ENCODE measurements at regions not wholly inside any gene's neighbourhood (a gene's known extent, or its start where the extent isn't known, plus 50 kb on each side); places are given as distances from the start of the nearest gene placed in this dataset.

DNA sequence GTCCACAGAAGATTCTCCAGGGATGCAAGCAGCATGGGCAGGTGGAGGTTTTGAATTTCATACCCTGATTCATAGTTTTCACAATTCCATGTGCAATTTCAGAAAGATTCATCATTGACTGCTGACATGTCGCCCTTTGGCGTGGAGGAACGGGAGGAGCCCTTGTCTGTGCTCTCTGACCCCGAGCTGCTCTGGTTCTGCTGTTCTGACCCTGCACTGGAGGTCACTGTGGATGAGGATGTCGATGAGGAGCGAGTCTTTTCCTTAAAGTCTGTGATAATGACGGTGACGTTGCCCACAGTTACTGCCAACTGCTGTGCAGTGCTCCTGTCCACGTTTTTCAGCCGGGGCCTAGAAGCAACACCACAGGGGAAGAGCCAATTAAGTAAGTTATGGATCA, 470.0 kb downstream of the SHQ1 start:
- CTCF ChIA-PET = no interaction called here
- no peak overlapping the region for H3K4me2 ChIP-seq
- no peaks in the 10 kb centered on the region for H3F3A ChIP-seq (replicated peaks; ENCODE audit: insufficient read depth)
- WGBS (ENCODE audit: low lambda C conversion rate) = 98% methylated on average over 10 of the region's 10 CpGs
- H3K27me3 ChIP-seq (ENCODE audit: insufficient read depth) = no peaks in the 10 kb centered on the region
- H2AFZ ChIP-seq (ENCODE audit: low read depth) = no peak overlapping the region
- no peak overlapping the region for H3K27ac ChIP-seq (ENCODE audit: low read depth in 2 of 2, low read length in 1 of 2)
- H3K9me3 ChIP-seq = no peaks in the 10 kb centered on the region
- no peak for TF ChIP-seq TAF1 (IDR thresholded peaks at IDR 0.05; ENCODE audit: borderline replicate concordance, low read depth, low read length)
- TF ChIP-seq, protein P1, sequence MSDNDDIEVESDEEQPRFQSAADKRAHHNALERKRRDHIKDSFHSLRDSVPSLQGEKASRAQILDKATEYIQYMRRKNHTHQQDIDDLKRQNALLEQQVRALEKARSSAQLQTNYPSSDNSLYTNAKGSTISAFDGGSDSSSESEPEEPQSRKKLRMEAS (IDR thresholded peaks at IDR 0.05; ENCODE audit: low read depth) = no peak
- TF ChIP-seq GABPA (IDR thresholded peaks at IDR 0.05; ENCODE audit: low read depth) = no peak
- TF ChIP-seq NFIC (IDR thresholded peaks at IDR 0.05; ENCODE audit: borderline replicate concordance) = no peak
- no peak for TF ChIP-seq NRF1 (IDR thresholded peaks at IDR 0.05; ENCODE audit: low read depth, low read length)
- no peak for TF ChIP-seq CHD2 (IDR thresholded peaks at IDR 0.05; ENCODE audit: low read length, partially characterized antibody)
- TF ChIP-seq, protein P2, sequence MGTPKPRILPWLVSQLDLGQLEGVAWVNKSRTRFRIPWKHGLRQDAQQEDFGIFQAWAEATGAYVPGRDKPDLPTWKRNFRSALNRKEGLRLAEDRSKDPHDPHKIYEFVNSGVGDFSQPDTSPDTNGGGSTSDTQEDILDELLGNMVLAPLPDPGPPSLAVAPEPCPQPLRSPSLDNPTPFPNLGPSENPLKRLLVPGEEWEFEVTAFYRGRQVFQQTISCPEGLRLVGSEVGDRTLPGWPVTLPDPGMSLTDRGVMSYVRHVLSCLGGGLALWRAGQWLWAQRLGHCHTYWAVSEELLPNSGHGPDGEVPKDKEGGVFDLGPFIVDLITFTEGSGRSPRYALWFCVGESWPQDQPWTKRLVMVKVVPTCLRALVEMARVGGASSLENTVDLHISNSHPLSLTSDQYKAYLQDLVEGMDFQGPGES (IDR thresholded peaks at IDR 0.05; ENCODE audit: low read depth, low read length) = no peak
- TF ChIP-seq GATA2 (CRISPR knock-in tag; IDR thresholded peaks at IDR 0.05) = no peak
- no peak for TF ChIP-seq FOXJ3 (CRISPR knock-in tag; IDR thresholded peaks at IDR 0.05)
- TF ChIP-seq RAD21 (IDR thresholded peaks at IDR 0.05; ENCODE audit: low read length) = no peak
- no peak for TF ChIP-seq MEF2A (IDR thresholded peaks at IDR 0.05; ENCODE audit: borderline replicate concordance, low read depth)
- TF ChIP-seq, protein P3, sequence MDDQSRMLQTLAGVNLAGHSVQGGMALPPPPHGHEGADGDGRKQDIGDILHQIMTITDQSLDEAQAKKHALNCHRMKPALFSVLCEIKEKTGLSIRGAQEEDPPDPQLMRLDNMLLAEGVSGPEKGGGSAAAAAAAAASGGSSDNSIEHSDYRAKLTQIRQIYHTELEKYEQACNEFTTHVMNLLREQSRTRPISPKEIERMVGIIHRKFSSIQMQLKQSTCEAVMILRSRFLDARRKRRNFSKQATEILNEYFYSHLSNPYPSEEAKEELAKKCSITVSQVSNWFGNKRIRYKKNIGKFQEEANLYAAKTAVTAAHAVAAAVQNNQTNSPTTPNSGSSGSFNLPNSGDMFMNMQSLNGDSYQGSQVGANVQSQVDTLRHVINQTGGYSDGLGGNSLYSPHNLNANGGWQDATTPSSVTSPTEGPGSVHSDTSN (IDR thresholded peaks at IDR 0.05) = no peak
- TF ChIP-seq, protein P4, sequence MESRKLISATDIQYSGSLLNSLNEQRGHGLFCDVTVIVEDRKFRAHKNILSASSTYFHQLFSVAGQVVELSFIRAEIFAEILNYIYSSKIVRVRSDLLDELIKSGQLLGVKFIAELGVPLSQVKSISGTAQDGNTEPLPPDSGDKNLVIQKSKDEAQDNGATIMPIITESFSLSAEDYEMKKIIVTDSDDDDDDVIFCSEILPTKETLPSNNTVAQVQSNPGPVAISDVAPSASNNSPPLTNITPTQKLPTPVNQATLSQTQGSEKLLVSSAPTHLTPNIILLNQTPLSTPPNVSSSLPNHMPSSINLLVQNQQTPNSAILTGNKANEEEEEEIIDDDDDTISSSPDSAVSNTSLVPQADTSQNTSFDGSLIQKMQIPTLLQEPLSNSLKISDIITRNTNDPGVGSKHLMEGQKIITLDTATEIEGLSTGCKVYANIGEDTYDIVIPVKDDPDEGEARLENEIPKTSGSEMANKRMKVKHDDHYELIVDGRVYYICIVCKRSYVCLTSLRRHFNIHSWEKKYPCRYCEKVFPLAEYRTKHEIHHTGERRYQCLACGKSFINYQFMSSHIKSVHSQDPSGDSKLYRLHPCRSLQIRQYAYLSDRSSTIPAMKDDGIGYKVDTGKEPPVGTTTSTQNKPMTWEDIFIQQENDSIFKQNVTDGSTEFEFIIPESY (IDR thresholded peaks at IDR 0.05; ENCODE audit: borderline replicate concordance, low read depth) = no peak
- no peak for TF ChIP-seq TCF12 (IDR thresholded peaks at IDR 0.05)
- no peak for TF ChIP-seq MXI1 (IDR thresholded peaks at IDR 0.05; ENCODE audit: low read depth, low read length)
- no peak for TF ChIP-seq EZH2phosphoT487 (IDR thresholded peaks at IDR 0.05; ENCODE audit: borderline replicate concordance, low read depth)
- no peak for TF ChIP-seq FOSL2 (IDR thresholded peaks at IDR 0.05; ENCODE audit: borderline replicate concordance, low read depth)
- peaks cover 26 to 28% of the 10 kb centered on the region in 2 experiments for H3K36me3 ChIP-seq (replicated peaks in 1 of 2; ENCODE audit: control insufficient read depth in 1 of 2, insufficient read depth in 2 of 2, low read length in 1 of 2)
- no peak overlapping the region for H3K4me3 ChIP-seq (ENCODE audit: low read depth in 2 of 2, low read length in 1 of 2)
- no peaks in the 10 kb centered on the region for H3K9me2 ChIP-seq
- POLR2A ChIA-PET = no interaction called here
- DNase-seq = no peak
- H3K79me2 ChIP-seq (ENCODE audit: insufficient read depth) = peaks cover 36% of the 10 kb centered on the region; the same call in 1 of the 2 replicates
- peaks cover 0 to 16% of the 10 kb centered on the region in 2 experiments; a peak in 2 of 4 replicates for H3K4me1 ChIP-seq (ENCODE audit: control insufficient read depth in 1 of 2, insufficient read depth in 2 of 2, low read depth in 1 of 2, low read length in 1 of 2)
- H4K20me1 ChIP-seq (ENCODE audit: insufficient read depth) = peaks cover 45% of the 10 kb centered on the region
- H3K9ac ChIP-seq = no peak overlapping the region
